ENCODE measurements at regions not wholly inside any gene's neighbourhood (a gene's known extent, or its start where the extent isn't known, plus 50 kb on each side); places are given as distances from the start of the nearest gene placed in this dataset.

GRCh38 chr3:104149154-104149553, 1217.6 kb upstream of the ALCAM start:
- no peak overlapping the region for H4K5ac ChIP-seq (ENCODE audit: insufficient read length, low read depth, low read length)
- no peak overlapping the region for H2BK15ac ChIP-seq (ENCODE audit: low read depth, low read length)
- Mint-ChIP-seq H3K36me3 (ENCODE audit: insufficient read depth in 1 of 3, low read depth in 3 of 3) (peaks cover 0 to 1% (median 0%) of the 10 kb centered on the region in 3 experiments; a peak in 1 of 7 replicates), H3K27ac (no peak overlapping the region), H3K9me3 (no peaks in the 10 kb centered on the region), H3K4me3 (no peak overlapping the region), H3K27me3 (ENCODE audit: low read depth) (no peaks in the 10 kb centered on the region), H3K4me1 (peaks cover 0 to 2% of the 10 kb centered on the region in 2 experiments; a peak in 1 of 4 replicates)
- no peak overlapping the region for H2AK5ac ChIP-seq (ENCODE audit: insufficient read length, low read length)
- H2BK5ac ChIP-seq (ENCODE audit: insufficient read length, low read length): no peak overlapping the region
- no peak overlapping the region for H2BK120ac ChIP-seq (ENCODE audit: low read depth, low read length, poor library complexity, severe bottlenecking)
- no peak overlapping the region for H3K14ac ChIP-seq (ENCODE audit: insufficient read depth, low read length)
- no peaks in the 10 kb centered on the region for H3K27me3 ChIP-seq (ENCODE audit: insufficient read depth, low read length)
- no peak overlapping the region for H3K4me2 ChIP-seq (ENCODE audit: insufficient read depth, insufficient read length, low read length)
- H4K20me1 ChIP-seq (ENCODE audit: control insufficient read depth, insufficient read depth, insufficient read length): no peaks in the 10 kb centered on the region
- H3K56ac ChIP-seq (ENCODE audit: insufficient read length, low read depth, low read length): no peak overlapping the region
- no peaks in the 10 kb centered on the region for H3K9me3 ChIP-seq (ENCODE audit: control insufficient read depth, low read depth, low read length)
- H3K18ac ChIP-seq (ENCODE audit: insufficient read length, low read depth, low read length): no peak overlapping the region
- no peak overlapping the region for H2BK20ac ChIP-seq (ENCODE audit: low read depth, low read length, poor library complexity, severe bottlenecking)
- no peaks in the 10 kb centered on the region for H3K79me1 ChIP-seq (ENCODE audit: insufficient read depth, low read depth, low read length, poor library complexity, severe bottlenecking)
- no peak overlapping the region for H3K27ac ChIP-seq (ENCODE audit: insufficient read length, low read depth, low read length)
- no peak overlapping the region for H3K4ac ChIP-seq (ENCODE audit: low read depth, low read length)
- no peak overlapping the region for H2AFZ ChIP-seq (ENCODE audit: low read length)
- no peaks in the 10 kb centered on the region for H3K23me2 ChIP-seq (ENCODE audit: insufficient read length, low read depth, low read length, poor library complexity, severe bottlenecking)
- TF ChIP-seq CTCF (conservative IDR thresholded peaks at IDR 0.05): no peak
- H2BK12ac ChIP-seq (ENCODE audit: insufficient read length, low read depth, low read length): no peak overlapping the region
- no peak overlapping the region for H4K8ac ChIP-seq (replicated peaks; ENCODE audit: insufficient read length, low read depth, low read length)
- H3K23ac ChIP-seq (ENCODE audit: insufficient read length, low read depth, low read length): no peak overlapping the region
- no peak overlapping the region for H4K91ac ChIP-seq (ENCODE audit: insufficient read length, low read depth, low read length)
- no peak overlapping the region for H3T11ph ChIP-seq (ENCODE audit: low read length)
- no peak for DNase-seq
- H3K79me2 ChIP-seq (ENCODE audit: insufficient read depth, low read length): no peaks in the 10 kb centered on the region
- WGBS (ENCODE audit: extremely low coverage, insufficient read length, low lambda C conversion rate): no CpG with 5 or more reads among the region's 1 CpG
- no peaks in the 10 kb centered on the region for H3K4me1 ChIP-seq (ENCODE audit: insufficient read depth, low read length)
- H3K9ac ChIP-seq (ENCODE audit: extremely low read depth, insufficient read length, low read length): no peak overlapping the region
